Lung (tissue), 11 donors: ENCODE measurements at regions not wholly inside any gene's neighbourhood (a gene's known extent, or its start where the extent isn't known, plus 50 kb on each side); places are given as distances from the start of the nearest gene placed in this dataset.

Source experiments
- ATAC-seq: fragments of 200-7000 bp; cut with Tn5 transposase; one replicate; pipeline ENCODE4 v1.9.1; 2020; ENCODE audit warnings: moderate number of reproducible peaks; ENCODE audit not compliant: insufficient read depth, low FRiP score
- DNase-seq, 3 donors: peaks; one replicate each; pipeline ENCODE4 v3.0.0-alpha.2; 2013 to 2017
- H3K27ac ChIP-seq, 2 donors: one replicate each; pipeline ENCODE4 v1.5.1; 2013; ENCODE audit warnings: mild to moderate bottlenecking in 2 of 2, moderate library complexity in 2 of 2, control low read depth in 1 of 2, inconsistent platforms in 1 of 2, low read depth in 1 of 2, low read length in 1 of 2
- H3K27me3 ChIP-seq, 3 donors: one replicate each; pipeline ENCODE4 v1.5.1; 2013; ENCODE audit warnings: low read length in 2 of 3; ENCODE audit not compliant: control insufficient read depth in 3 of 3, insufficient read depth in 3 of 3
- H3K36me3 ChIP-seq, 4 donors: one replicate each; pipeline ENCODE4 v1.5.1; 2013; ENCODE audit warnings: low read length in 4 of 4, mild to moderate bottlenecking in 1 of 4, moderate library complexity in 1 of 4; ENCODE audit not compliant: control insufficient read depth in 4 of 4, insufficient read depth in 4 of 4
- H3K4me1 ChIP-seq, 5 donors: one replicate each; pipeline ENCODE4 v1.5.1; 2013; ENCODE audit warnings: low read length in 5 of 5, mild to moderate bottlenecking in 2 of 5, moderate library complexity in 1 of 5; ENCODE audit not compliant: control insufficient read depth in 5 of 5, insufficient read depth in 5 of 5
- H3K4me3 ChIP-seq: one replicate; pipeline ENCODE4 v1.5.1; 2013; ENCODE audit warnings: mild to moderate bottlenecking, control low read depth, moderate library complexity
- H3K9ac ChIP-seq, 2 donors: one replicate each; pipeline ENCODE4 v1.5.1; 2013; ENCODE audit warnings: low read length in 2 of 2, control low read depth in 1 of 2; ENCODE audit not compliant: insufficient read depth in 1 of 2
- H3K9me3 ChIP-seq, 4 donors: one replicate each; pipeline ENCODE4 v1.5.1; 2013; ENCODE audit warnings: low read length in 3 of 4, mild to moderate bottlenecking in 1 of 4, moderate library complexity in 1 of 4; ENCODE audit not compliant: control insufficient read depth in 4 of 4, insufficient read depth in 3 of 4
- CTCF ChIP-seq: IDR thresholded peaks from 2 replicates; pipeline ENCODE4 v1.5.1; 2012; ENCODE audit warnings: mild to moderate bottlenecking; ENCODE audit errors: control extremely low read depth, extremely low read depth
- WGBS, 2 donors: extraction: QIAGEN DNeasy Blood & Tissue Kit; methylation state at CpG; one replicate each; pipeline ENCODE4 v1.1.7; 2013; 5-methylcytosine and 5-hydroxymethylcytosine counted together
- donor health status: control.
- donor health status: control.
- donor health status: Bipolar disorder and iron deficiency.
- donor health status: healthy.
- donor health status: DM: yes; HTN: yes; CAD: no.

- Histone ChIP-seq H3K27me3 (peaks cover 0 to 5% (median 0%) of the 10 kb centered on the region in 3 donors), H3K9me3 (no peaks in the 10 kb centered on the region), H3K4me1 (peaks cover 0 to 9% (median 0%) of the 10 kb centered on the region in 5 donors), H3K27ac (no peak overlapping the region), H3K36me3 (no peaks in the 10 kb centered on the region), H3K9ac (no peak overlapping the region), H3K4me3 (no peak overlapping the region)
- ATAC-seq (no peak), DNase-seq (no peak)
- WGBS, 2 donors = 80 to 81% methylated on average over 11 of the region's 11 CpGs
- TF ChIP-seq CTCF = no peak
Observed at GRCh38 chr18:75752740-75753263, 325.3 kb upstream of the SMIM21 start.

- no peaks in the 10 kb centered on the region for H3K27me3 ChIP-seq
- ATAC-seq = no peak
- no peaks in the 10 kb centered on the region for H3K36me3 ChIP-seq
- 83 to 93% methylated on average over 7 of the region's 7 CpGs for WGBS, 2 donors
- H3K9me3 ChIP-seq = no peaks in the 10 kb centered on the region
- TF ChIP-seq CTCF = no peak
- no peak for DNase-seq
- H3K27ac ChIP-seq = no peak overlapping the region
- H3K4me3 ChIP-seq = no peak overlapping the region
- H3K9ac ChIP-seq = no peak overlapping the region
- peaks cover 0 to 21% (median 0%) of the 10 kb centered on the region in 5 donors for H3K4me1 ChIP-seq
Observed at GRCh38 chr18:75745147-75745546, 317.6 kb upstream of the SMIM21 start.

GRCh38 chr18:75742516-75742915 is 315.0 kb upstream of the SMIM21 start:
- DNase-seq = peak in 2 of 3 donors; percentile 59 to 80
- 60 to 69% methylated on average over 4 of the region's 4 CpGs for WGBS, 2 donors

More at GRCh38 chr18:75742516-75742915, 315.0 kb upstream of the SMIM21 start:
- H3K36me3 ChIP-seq = no peaks in the 10 kb centered on the region
- no peaks in the 10 kb centered on the region for H3K27me3 ChIP-seq
- TF ChIP-seq CTCF = no peak
- no peak overlapping the region for H3K9ac ChIP-seq
- H3K4me3 ChIP-seq = no peak overlapping the region
- no peaks in the 10 kb centered on the region for H3K9me3 ChIP-seq
- H3K4me1 ChIP-seq = peaks cover 0 to 12% (median 0%) of the 10 kb centered on the region in 5 donors
- no peak overlapping the region for H3K27ac ChIP-seq
- ATAC-seq = no peak
